HCT116 (cell line): ENCODE measurements at regions not wholly inside any gene's neighbourhood (a gene's known extent, or its start where the extent isn't known, plus 50 kb on each side); places are given as distances from the start of the nearest gene placed in this dataset.

Experiments
- ATAC-seq: fragments of 200-7000 bp; cut with Tn5 transposase; 2 replicates; pipeline ENCODE4 v1.9.1; 2020; ENCODE audit warnings: mild to moderate bottlenecking, moderate library complexity
- BruUV-seq: library from RNA; stranded (reverse); fragments of 400-500 nt; replicated peaks from 2 replicates; lab custom pipeline; 2021; lab: Mats Ljungman, UMichigan
- CTCF ChIA-PET: fragments of 300-600 bp; sonication (Branson Sonifier 250); formaldehyde crosslinking; loops from one replicate; lab custom pipeline; 2021; ENCODE audit warnings: antibody characterized with exemption; lab: Charles Lee
- POLR2A ChIA-PET: fragments of 300-600, 350-600 bp; sonication (Branson Sonifier 250); formaldehyde crosslinking; loops from one replicate; lab custom pipeline; 2021; ENCODE audit warnings: antibody characterized with exemption; lab: Charles Lee
- RAD21 ChIA-PET, 2 experiments: fragments of 300-600 bp; sonication (Branson Sonifier 250); formaldehyde crosslinking; loops; one replicate each; lab custom pipeline; 2023; ENCODE audit warnings: low total read pairs in 2 of 2; ENCODE audit not compliant: uncharacterized antibody in 2 of 2, unreplicated experiment in 2 of 2, low non-redundant PET in 1 of 2; lab: Charles Lee
- DNase-seq: peaks from one replicate; pipeline ENCODE4 v3.0.0-alpha.2; 2010; ENCODE audit warnings: low read depth, low spot score
- H2AFZ ChIP-seq: fragments of 200-600 bp; shearing (Covaris generic), sonication (generic); 2 replicates; pipeline ENCODE4 v1.6.1; 2017; ENCODE audit warnings: low read depth, mixed run types, mixed read lengths, antibody characterized with exemption, low read length; ENCODE audit not compliant: poor library complexity, severe bottlenecking
- H3K27ac ChIP-seq: 2 replicates; pipeline ENCODE4 v1.5.1; 2012; ENCODE audit warnings: low read depth, low read length
- H3K27me3 ChIP-seq: fragments of 200-600 bp; sonication (generic); 2 replicates; pipeline ENCODE4 v1.6.1; 2016; ENCODE audit warnings: mixed run types, low read length, mixed read lengths; ENCODE audit not compliant: insufficient read depth
- H3K36me3 ChIP-seq, 2 experiments: fragments of 200-500 bp in 1 of 2; fragments of 200-600 bp in 1 of 2; sonication (Bioruptor generic) in 1 of 2; sonication (generic) in 1 of 2; 2 replicates each; pipeline versions ENCODE4 v1.5.1 to v1.6.1; 2014 to 2016; ENCODE audit warnings: low read length in 2 of 2, inconsistent platforms in 1 of 2, mixed read lengths in 1 of 2, mixed run types in 1 of 2; ENCODE audit not compliant: insufficient read depth in 2 of 2, control insufficient read depth in 1 of 2
- H3K4me1 ChIP-seq, 2 experiments: fragments of 200-600 bp in 1 of 2; sonication (generic) in 1 of 2; 2 replicates each; pipeline versions ENCODE4 v1.5.1 to v1.6.1; 2012 to 2017; ENCODE audit warnings: low read length in 2 of 2, inconsistent platforms in 1 of 2, mild to moderate bottlenecking in 1 of 2, mixed read lengths in 1 of 2, mixed run types in 1 of 2, moderate library complexity in 1 of 2; ENCODE audit not compliant: insufficient read depth in 2 of 2, control insufficient read depth in 1 of 2
- H3K4me2 ChIP-seq: fragments of 200-600 bp; sonication (generic); 2 replicates; pipeline ENCODE4 v1.6.1; 2017; ENCODE audit warnings: mixed run types, low read length, mixed read lengths
- H3K4me3 ChIP-seq, 2 experiments: fragments of 200-600 bp in 1 of 2; sonication (generic) in 1 of 2; replicated peaks in 1 of 2; 2 replicates each; pipeline ENCODE4 v1.5.1; 2011 to 2016; ENCODE audit warnings: low read length in 2 of 2, control low read depth in 1 of 2, low read depth in 1 of 2, mild to moderate bottlenecking in 1 of 2, mixed read lengths in 1 of 2, mixed run types in 1 of 2
- H3K79me2 ChIP-seq: fragments of 200-600 bp; sonication (generic); 2 replicates; pipeline ENCODE4 v1.6.1; 2017; ENCODE audit warnings: mild to moderate bottlenecking, mixed run types, low read length, moderate library complexity, mixed read lengths; ENCODE audit not compliant: insufficient read depth
- H3K9ac ChIP-seq: fragments of 200-600 bp; sonication (generic); 2 replicates; pipeline ENCODE4 v1.6.1; 2016; ENCODE audit warnings: low read length, mixed read lengths
- H3K9me2 ChIP-seq: fragments of 200-600 bp; sonication (generic), shearing (Covaris generic); 2 replicates; pipeline ENCODE4 v1.6.1; 2017; ENCODE audit warnings: mixed run types, mild to moderate bottlenecking, moderate library complexity; ENCODE audit not compliant: insufficient read depth
- H3K9me3 ChIP-seq, 2 experiments: fragments of 200-500 bp in 1 of 2; fragments of 200-600 bp in 1 of 2; sonication (Bioruptor generic) in 1 of 2; sonication (generic) in 1 of 2; 2 replicates each; pipeline ENCODE4 v1.6.1; 2014 to 2017; ENCODE audit warnings: low read length in 2 of 2, mixed read lengths in 2 of 2, inconsistent platforms in 1 of 2, low read depth in 1 of 2, mild to moderate bottlenecking in 1 of 2, mixed run types in 1 of 2, moderate library complexity in 1 of 2; ENCODE audit not compliant: control insufficient read depth in 1 of 2, insufficient read depth in 1 of 2
- H4K20me1 ChIP-seq: fragments of 200-600 bp; sonication (generic), shearing (Covaris generic); 2 replicates; pipeline ENCODE4 v1.6.1; 2017; ENCODE audit warnings: mixed run types, mild to moderate bottlenecking, moderate library complexity; ENCODE audit not compliant: insufficient read depth
- CEBPB ChIP-seq: IDR thresholded peaks from 2 replicates; pipeline ENCODE4 v1.6.1; 2012; ENCODE audit warnings: low read depth
- ELF1 ChIP-seq: IDR thresholded peaks from 2 replicates; pipeline ENCODE4 v1.6.1; 2012; ENCODE audit warnings: low read depth, borderline replicate concordance
- EZH2 ChIP-seq: fragments of 200-600 bp; sonication (generic); IDR thresholded peaks from 2 replicates; pipeline ENCODE4 v1.6.1; 2017; ENCODE audit warnings: antibody characterized with exemption, mixed run types
- EZH2phosphoT487 ChIP-seq: fragments of 200-600 bp; IDR thresholded peaks from 2 replicates; pipeline ENCODE4 v1.6.1; 2018; ENCODE audit warnings: antibody characterized with exemption, borderline replicate concordance
- FOSL1 ChIP-seq: IDR thresholded peaks from 2 replicates; pipeline ENCODE4 v1.6.1; 2012; ENCODE audit warnings: low read depth
- POLR2A ChIP-seq: IDR thresholded peaks from 2 replicates; pipeline ENCODE4 v1.7.0; 2011; ENCODE audit warnings: borderline replicate concordance; ENCODE audit not compliant: insufficient read depth, insufficient read length; ENCODE audit errors: extremely low read depth
- RAD21 ChIP-seq: IDR thresholded peaks from 2 replicates; pipeline ENCODE4 v1.6.1; 2012; ENCODE audit warnings: low read depth, mild to moderate bottlenecking
- SIN3A ChIP-seq: IDR thresholded peaks from 2 replicates; pipeline ENCODE4 v1.6.1; 2012; ENCODE audit warnings: low read depth
- SP1 ChIP-seq: IDR thresholded peaks from 2 replicates; pipeline ENCODE4 v1.6.1; 2012; ENCODE audit warnings: low read depth
- ZFX ChIP-seq: fragments of 450-650 bp; IDR thresholded peaks from 2 replicates; pipeline ENCODE4 v1.6.1; 2017
- intact Hi-C: fragments of 100-400 bp; cut with micrococcal nuclease; formaldehyde crosslinking; loops from 2 replicates; pipeline ENCODE4 v1.10.0; 2022
- TF ChIP-seq, protein P1 (sequence below), 3 experiments: fragments of 200-600 bp in 1 of 3; sonication (generic) in 1 of 3; IDR thresholded peaks in 2 of 3; conservative IDR thresholded peaks in 1 of 3; 2 replicates each; pipeline ENCODE4 v1.5.1; 2012 to 2017; ENCODE audit warnings: low read depth in 2 of 3, low read length in 2 of 3, antibody characterized with exemption in 1 of 3, borderline replicate concordance in 1 of 3, control low read depth in 1 of 3, mild to moderate bottlenecking in 1 of 3, mixed read lengths in 1 of 3, mixed run types in 1 of 3, moderate library complexity in 1 of 3; ENCODE audit not compliant: insufficient read depth in 1 of 3

GRCh38 chr5:81899123-81899522 is 72.7 kb upstream of the ATG10 start (continued):
- TF ChIP-seq ELF1 (no peak), EZH2phosphoT487 (no peak)

DNA sequence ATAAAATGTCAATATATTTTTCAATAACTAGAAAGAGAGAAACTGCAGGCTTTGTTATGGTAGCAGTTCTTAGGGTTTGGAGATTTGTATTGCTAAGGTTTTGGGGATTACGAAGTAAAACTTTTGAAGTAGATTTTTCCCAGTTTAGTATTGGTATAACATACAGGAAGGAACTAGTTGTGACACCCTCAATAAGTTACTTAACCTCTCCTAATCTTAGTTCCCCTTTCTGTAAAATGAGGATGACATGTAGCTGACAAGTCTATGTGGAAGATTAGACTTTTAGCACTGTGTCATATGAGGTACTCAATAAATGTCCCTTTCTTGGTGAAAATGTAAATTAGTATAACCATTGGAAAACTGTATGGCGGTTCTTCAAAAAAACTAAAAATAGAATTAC is 73.4 kb upstream of the ATG10 start:
- intact Hi-C loops = no loop called here
- no peaks in the 10 kb centered on the region for H3K9me2 ChIP-seq
- no TSS peak for BruUV-seq
- ChIA-PET POLR2A (no interaction called here), RAD21 (no interaction called here), CTCF (no interaction called here)
- DNase-seq (no peak), ATAC-seq (no peak)
- no peak overlapping the region for H3K4me3 ChIP-seq
- H3K36me3 ChIP-seq = no peaks in the 10 kb centered on the region
- no peaks in the 10 kb centered on the region for H3K79me2 ChIP-seq
- no peaks in the 10 kb centered on the region; a peak in 1 of 4 replicates for H3K9me3 ChIP-seq
- H3K27ac ChIP-seq = no peak overlapping the region
- no peaks in the 10 kb centered on the region for H3K27me3 ChIP-seq
- no peak overlapping the region for H2AFZ ChIP-seq
- no peaks in the 10 kb centered on the region for H3K4me1 ChIP-seq
- no peaks in the 10 kb centered on the region for H4K20me1 ChIP-seq
- TF ChIP-seq EZH2 = no peak
- no peak overlapping the region for H3K4me2 ChIP-seq
- no peak overlapping the region for H3K9ac ChIP-seq

GRCh38 chr5:81896764-81897163 is 75.1 kb upstream of the ATG10 start:
- Histone ChIP-seq H3K27me3 (no peaks in the 10 kb centered on the region), H3K9me3 (no peaks in the 10 kb centered on the region; a peak in 1 of 4 replicates), H3K9me2 (no peaks in the 10 kb centered on the region), H3K4me2 (no peak overlapping the region), H4K20me1 (no peaks in the 10 kb centered on the region), H3K36me3 (no peaks in the 10 kb centered on the region), H3K4me1 (no peaks in the 10 kb centered on the region), H3K27ac (no peak overlapping the region), H3K79me2 (no peaks in the 10 kb centered on the region), H2AFZ (no peak overlapping the region), H3K4me3 (no peak overlapping the region), H3K9ac (no peak overlapping the region)
- intact Hi-C loops = no loop called here
- TF ChIP-seq ZFX (no peak), CEBPB (no peak), SIN3A (no peak), RAD21 (no peak), FOSL1 (no peak), SP1 (no peak), POLR2A (no peak)
- TF ChIP-seq, protein P1, sequence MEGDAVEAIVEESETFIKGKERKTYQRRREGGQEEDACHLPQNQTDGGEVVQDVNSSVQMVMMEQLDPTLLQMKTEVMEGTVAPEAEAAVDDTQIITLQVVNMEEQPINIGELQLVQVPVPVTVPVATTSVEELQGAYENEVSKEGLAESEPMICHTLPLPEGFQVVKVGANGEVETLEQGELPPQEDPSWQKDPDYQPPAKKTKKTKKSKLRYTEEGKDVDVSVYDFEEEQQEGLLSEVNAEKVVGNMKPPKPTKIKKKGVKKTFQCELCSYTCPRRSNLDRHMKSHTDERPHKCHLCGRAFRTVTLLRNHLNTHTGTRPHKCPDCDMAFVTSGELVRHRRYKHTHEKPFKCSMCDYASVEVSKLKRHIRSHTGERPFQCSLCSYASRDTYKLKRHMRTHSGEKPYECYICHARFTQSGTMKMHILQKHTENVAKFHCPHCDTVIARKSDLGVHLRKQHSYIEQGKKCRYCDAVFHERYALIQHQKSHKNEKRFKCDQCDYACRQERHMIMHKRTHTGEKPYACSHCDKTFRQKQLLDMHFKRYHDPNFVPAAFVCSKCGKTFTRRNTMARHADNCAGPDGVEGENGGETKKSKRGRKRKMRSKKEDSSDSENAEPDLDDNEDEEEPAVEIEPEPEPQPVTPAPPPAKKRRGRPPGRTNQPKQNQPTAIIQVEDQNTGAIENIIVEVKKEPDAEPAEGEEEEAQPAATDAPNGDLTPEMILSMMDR (IDR thresholded peaks at IDR 0.05 in 2 of 3, conservative IDR thresholded peaks at IDR 0.05 in 1 of 3; ENCODE audit: borderline replicate concordance in 1 of 3, insufficient read depth in 1 of 3, low read depth in 2 of 3, low read length in 2 of 3) = no peak
- no peak for DNase-seq
- ChIA-PET RAD21 (no interaction called here), CTCF (no interaction called here), POLR2A (no interaction called here)
- BruUV-seq = no TSS peak
- no peak for ATAC-seq
